Posterior cingulate gyrus (tissue), 11 donors: ENCODE measurements at regions not wholly inside any gene's neighbourhood (a gene's known extent, or its start where the extent isn't known, plus 50 kb on each side); places are given as distances from the start of the nearest gene placed in this dataset.
"Not testable (repeated sequence)": the region's sequence is repeated elsewhere in the genome, so short reads cannot be mapped to it uniquely, and the experiment has no call there.

ENCODE experiments used
- DNase-seq, 10 donors: peaks; one replicate each; pipeline versions ENCODE4 v3.0.0 to v3.0.0-alpha.2; 2020 to 2021; ENCODE audit warnings: mixed read lengths in 3 of 10
- intact Hi-C: fragments of 100-400 bp; cut with DNase I; formaldehyde crosslinking; loops from one replicate; pipeline ENCODE4 v1.15.1; 2023

DNA sequence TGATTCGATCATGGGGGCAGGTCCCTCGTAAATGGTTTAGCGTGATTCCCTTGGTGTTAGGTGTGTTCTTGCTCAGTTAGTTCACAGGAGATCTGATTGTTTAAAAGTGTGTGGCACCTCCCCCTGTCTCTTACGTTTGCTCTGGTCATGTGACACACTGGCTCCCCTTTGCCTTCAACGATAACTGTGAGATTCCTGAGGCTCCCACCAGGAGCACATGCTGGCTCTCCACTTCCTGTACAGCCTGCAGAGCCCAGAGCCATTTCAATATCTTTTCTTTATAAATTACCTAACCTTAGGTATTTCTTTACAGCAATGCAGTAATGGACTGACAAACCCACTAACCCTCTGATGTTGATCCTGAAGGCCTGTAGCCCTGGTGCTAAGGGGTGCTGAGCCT is 141.9 kb downstream of the FCRL5 start:
- intact Hi-C loops = no loop called here
- DNase-seq = no peak

DNA sequence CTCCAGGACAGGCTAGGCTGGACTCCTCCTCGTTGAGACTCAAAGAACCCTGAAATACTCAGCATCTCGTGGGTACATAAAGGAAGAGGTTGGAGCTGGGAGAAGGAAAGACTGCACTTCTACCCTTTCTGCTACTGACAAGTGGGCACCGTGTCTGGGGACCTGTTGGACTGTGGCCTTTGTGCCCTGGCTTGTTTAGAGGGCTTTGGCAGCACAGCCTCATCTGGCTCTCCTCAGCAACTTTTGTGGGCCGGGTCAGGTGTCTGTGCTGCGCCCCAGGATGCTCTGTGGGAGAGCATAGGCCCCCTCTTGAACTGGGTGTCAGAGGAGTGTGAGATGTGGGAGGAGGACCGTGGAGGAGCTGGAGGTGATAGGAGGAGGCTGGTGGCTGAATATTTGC is 142.4 kb downstream of the FCRL5 start:
- intact Hi-C loops = no loop called here
- DNase-seq = peak in 1 of 10 donors; percentile 38

- no peak for DNase-seq
- intact Hi-C loops = no loop called here
Measured at GRCh38 chr1:157407917-157408525, 144.3 kb downstream of the FCRL5 start.

DNA sequence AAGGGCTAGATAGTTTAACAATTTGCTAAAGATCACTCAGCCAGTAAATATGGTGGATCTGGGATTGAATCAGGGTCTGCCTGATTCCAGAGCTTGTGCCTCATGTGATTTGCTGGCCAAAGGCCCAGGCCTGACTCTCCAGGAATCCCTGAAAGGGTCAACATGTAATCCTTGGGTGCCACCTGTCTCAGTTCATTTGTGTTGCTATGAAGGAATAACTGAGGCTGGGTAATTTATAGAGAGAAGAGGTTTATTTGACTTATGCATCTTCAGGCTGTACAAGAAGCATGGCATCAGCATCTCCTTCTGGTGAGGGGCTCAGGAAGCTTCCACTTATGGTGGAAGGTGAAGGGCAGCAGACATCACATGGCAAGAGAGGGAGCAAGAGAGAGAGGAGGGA is 144.9 kb downstream of the FCRL5 start:
- intact Hi-C loops = no loop called here
- DNase-seq = no peak

DNA sequence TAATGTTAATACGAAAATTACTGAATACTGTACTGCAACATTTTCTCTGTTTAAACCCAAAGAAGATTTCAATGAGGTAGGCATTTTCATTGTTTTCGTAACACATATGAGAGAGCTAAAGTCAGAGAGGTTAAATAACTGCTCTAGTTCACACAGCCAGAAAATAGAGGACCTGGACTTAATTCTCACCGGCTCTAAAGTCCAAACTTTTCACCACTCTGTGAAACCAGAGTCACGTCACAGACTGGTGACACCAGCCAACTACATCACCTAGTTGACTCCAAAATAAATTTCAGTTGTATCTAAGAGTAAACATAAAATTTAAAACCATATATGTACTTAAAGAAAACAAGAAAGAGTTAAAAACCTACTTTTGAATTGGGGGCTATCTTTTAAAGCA is 146.7 kb downstream of the FCRL5 start:
- no peak for DNase-seq
- intact Hi-C loops = no loop called here

GRCh38 chr1:157404614-157405013 is 147.7 kb downstream of the FCRL5 start:
- DNase-seq = no peak
- intact Hi-C loops = no loop called here

DNA sequence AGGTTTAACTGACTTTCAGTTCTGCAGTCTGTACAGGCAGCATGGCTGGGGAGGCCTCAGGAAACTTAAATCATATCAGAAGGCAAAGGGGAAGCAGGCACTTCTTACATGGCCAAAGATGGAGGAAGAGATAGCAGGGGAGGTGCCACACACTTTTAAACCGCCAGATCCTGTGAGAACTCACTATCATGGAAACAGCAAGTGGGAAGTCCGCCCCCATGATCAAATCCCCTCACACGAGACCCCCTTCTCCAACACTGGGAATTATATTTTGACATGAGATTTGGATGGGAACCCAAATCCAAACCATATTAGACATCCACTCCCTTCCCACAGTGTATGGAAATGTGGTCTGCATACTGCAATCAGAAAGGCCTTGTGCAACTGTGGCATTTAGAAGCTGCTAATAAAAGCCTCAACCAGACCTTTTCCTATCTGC is 148.2 kb downstream of the FCRL5 start:
- no peak for DNase-seq

DNA sequence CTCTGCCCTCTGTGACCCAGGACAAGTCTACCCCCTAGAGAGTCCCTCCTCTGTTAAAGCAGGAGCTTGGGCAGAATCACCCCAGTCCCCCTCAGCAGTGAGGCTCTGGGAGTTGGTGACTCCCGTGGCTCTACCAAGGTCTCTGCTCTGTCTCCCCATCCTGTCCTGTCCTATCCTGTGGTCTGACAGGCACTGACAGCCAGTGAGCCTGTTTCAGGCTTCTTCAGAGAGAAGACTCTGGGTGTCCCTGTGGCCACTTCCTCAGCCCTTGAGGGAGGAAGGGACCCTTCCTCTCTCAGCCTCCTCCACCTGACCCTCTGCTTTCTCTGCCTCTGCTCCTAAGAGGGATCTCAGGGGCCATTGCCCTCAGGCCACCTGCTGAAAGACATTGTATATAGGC is 148.7 kb downstream of the FCRL5 start:
- peak in 1 of 10 donors; percentile 36 for DNase-seq
- intact Hi-C loops = no loop called here

More for the DNA sequence above, 148.2 kb downstream of the FCRL5 start:
- intact Hi-C loops = no loop called here

GRCh38 chr1:157403203-157403602 is 149.1 kb downstream of the FCRL5 start:
- DNase-seq = peak in 2 of 10 donors; percentile 25 to 34

GRCh38 chr1:157400766-157401165 is 151.5 kb downstream of the FCRL5 start:
- intact Hi-C loops = no loop called here
- peak in 1 of 10 donors; percentile 53 for DNase-seq

More at GRCh38 chr1:157403203-157403602, 149.1 kb downstream of the FCRL5 start:
- intact Hi-C loops = no loop called here

DNA sequence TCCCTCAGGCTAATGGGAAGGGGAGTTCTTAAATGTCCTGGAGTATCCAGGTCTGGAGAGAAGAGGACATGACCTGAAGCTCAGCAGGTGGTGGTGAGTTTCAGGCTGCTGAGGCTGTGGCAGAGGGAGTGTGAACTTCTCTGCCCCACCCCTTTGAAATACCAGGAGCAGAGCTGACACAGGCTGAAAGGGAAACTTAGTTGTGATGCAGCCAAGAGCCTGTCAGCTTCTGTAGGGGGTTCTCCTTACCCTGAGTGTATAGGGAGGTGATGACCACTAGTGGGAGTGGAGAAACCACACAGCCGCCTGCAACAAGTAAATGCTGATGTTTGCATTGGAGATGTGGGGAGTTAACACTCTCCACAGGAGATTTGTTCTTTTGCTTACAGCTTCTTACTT is 152.3 kb downstream of the FCRL5 start:
- intact Hi-C loops = no loop called here

GRCh38 chr1:157399343-157399983 is 152.9 kb downstream of the FCRL5 start:
- no peak for DNase-seq
- intact Hi-C loops = no loop called here

More for the DNA sequence above, 152.3 kb downstream of the FCRL5 start:
- no peak for DNase-seq

- intact Hi-C loops = no loop called here
- DNase-seq = no peak
Measured at GRCh38 chr1:157390651-157391050, 161.7 kb downstream of the FCRL5 start.

DNA sequence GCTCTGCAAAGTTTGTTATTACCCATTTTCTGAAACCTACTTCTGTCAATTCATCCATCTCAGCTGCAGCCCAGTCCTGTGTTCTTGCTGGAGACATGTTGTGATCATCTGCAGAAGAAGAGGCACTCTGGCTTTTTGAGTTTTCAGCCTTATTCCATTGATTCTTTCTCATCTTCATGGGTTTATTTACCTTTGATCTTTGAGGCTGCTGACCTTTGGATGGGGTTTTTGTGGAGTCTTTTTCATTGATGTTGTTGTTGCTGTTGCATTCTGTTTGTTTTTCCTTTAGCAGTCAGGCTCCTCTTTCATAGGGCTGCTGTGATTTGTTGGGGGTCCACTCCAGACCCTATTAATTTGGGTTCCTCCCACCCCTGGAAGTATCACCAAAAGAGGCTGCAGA is 164.3 kb downstream of the FCRL5 start:
- no peak for DNase-seq
- intact Hi-C loops = no loop called here

DNA sequence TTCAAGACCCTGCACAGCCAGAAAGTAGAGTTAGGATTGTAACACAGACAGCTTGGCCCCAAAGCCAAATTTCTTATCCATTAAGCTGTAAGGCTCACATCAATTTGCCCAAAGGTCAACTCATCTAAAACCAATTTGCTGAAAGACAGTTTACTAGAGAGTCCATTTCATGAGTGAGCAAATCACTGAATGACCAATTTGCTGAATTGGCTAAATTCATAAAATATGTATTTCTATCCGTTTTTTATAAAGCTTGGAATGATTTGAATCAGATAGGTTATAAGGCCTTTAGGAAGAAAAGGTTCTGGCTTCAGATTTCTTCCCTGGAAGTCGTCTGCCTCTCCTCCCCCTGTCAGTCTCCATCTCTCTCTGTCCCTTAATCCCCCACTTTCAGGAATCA is 168.1 kb downstream of the FCRL5 start:
- intact Hi-C loops = no loop called here
- DNase-seq = no peak

DNA sequence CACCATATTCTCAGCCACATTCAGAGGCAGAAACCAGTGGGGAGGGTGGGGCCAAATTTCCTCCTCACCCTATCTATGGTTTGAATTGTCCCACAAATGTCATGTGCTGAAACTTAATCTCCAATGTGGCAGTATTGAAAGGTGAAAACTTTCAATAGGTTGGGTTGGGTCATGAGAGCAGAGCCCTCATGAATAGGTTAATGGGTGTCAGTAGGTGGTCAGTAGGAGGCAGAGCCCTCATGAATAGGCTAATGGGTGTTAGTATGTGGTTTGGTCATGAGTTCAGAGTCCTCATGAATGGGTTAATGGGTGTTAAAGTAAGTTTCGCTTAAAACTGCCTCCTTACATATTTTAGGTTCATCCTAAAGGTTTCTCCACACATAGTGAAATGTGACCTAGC is 170.0 kb downstream of the FCRL5 start:
- DNase-seq = no peak
- intact Hi-C loops = no loop called here

DNA sequence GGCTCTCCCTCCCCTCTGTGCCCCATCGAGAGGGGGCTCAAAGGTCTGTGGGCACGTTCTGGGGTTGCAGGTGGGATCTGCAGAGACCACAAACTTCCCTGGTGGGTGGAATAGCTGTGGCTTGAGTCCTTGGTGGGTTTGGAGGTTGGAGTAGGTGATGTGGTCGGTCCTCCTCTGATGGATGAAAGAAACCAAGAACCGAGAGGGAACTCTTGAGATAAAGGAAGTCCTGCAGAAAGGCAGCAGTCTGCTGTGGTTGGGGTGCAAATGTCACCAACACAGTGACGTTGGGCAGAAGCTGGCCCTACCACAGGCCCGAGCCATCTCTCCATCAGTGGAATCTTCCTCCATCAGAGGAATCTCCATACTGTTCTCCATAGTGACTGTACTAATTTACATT is 171.8 kb downstream of the FCRL5 start:
- no peak for DNase-seq
- intact Hi-C loops = no loop called here

GRCh38 chr1:157377280-157377713 is 175.0 kb downstream of the FCRL5 start:
- DNase-seq = peak in 1 of 10 donors; percentile 30
- intact Hi-C loops = loop anchor here (10.0 kb wide), 1 partner anchor 182 kb away; no protein-coding TSS in a partner anchor

DNA sequence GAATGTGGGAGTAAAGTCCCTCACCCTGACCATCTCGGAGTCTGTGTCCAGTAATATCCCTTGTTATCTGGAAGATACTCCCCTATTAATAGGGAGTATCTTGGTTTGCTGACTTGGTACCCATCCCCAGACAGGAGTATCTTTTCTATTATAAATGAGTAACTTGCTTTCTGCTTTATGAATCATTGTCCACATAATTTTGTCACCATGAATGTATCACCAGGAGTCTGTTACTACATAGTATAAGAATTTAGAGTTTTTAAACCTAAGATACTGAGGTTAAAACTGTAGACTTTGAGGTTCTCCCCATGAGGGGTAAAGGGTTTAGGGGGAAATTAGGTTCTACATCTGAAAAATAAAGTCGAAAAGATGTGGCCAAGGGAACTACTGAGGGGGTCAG is 175.6 kb downstream of the FCRL5 start:
- intact Hi-C loops = loop anchor here (10.0 kb wide), 1 partner anchor 182 kb away; no protein-coding TSS in a partner anchor
- DNase-seq = no peak

GRCh38 chr1:157372311-157372710 is 180.0 kb downstream of the FCRL5 start:
- DNase-seq = not testable (repeated sequence)
- intact Hi-C loops = loop anchor here (10.0 kb wide), 1 partner anchor 178 kb away; no protein-coding TSS in a partner anchor

DNA sequence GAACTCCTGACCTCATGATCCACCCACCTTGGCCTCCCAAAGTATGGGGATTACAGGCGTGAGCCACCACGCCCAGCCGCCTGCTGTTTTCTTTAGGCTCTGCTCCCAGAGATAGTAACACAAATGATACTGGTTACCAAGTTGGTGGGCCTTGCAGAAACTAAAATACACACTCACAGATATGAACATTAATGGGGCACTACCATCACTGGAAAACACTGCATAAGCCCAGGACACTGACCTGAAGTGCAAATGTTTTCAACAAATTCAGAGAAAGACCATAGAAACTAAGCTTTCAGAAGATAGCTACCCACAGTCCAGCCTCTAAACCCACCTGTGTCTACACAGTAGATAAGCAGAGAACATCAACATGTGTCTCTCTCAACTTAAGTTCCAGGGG is 180.5 kb downstream of the FCRL5 start:
- DNase-seq = no peak
- intact Hi-C loops = loop anchor here (2.0 to 10.0 kb wide), 2 partner anchors 117 to 177 kb away; no protein-coding TSS in a partner anchor

DNA sequence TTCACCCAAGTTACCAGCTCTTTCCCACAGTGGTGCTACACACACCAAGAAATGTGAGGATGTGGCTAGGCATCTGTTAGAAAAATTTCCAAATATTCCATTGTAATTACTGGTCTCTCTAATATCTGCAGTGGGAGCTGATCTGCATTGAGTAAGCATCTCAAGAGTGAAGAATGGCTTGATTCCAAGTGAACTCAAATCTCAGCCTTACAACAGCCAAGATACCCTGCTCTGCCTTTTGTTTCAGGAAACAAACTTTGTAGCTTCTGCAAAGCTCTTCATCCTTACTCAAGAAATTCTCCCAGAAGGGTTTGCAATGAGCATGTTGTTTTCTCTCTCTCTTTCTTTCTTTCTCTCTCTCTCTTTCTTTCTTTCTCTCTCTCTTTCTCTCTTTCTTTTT is 181.1 kb downstream of the FCRL5 start:
- intact Hi-C loops = loop anchor here (2.0 to 10.0 kb wide), 2 partner anchors 118 to 176 kb away; no protein-coding TSS in a partner anchor
- no peak for DNase-seq
